ENCODE measurements at regions not wholly inside any gene's neighbourhood (a gene's known extent, or its start where the extent isn't known, plus 50 kb on each side); places are given as distances from the start of the nearest gene placed in this dataset.

DNA sequence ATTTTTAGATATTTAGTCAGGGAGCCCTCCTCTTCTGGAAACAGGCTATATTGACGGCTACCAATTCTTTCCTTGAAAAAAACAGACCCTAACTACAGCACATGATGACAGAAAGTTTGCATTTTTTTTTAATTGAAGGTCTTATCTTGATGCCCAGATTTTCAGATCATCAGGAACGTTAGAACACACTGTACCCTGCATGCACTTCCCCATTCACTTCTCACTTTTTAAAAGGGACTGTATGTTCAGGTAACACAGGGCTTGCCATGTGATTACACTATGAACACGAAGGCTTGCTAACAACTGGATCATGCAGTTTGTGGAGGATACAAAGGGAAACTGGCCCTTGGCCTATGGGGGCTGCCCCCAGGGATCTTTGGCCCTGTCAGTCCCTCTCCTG, 92.6 kb downstream of the RPS29 start:
- TF ChIP-seq, protein P1, sequence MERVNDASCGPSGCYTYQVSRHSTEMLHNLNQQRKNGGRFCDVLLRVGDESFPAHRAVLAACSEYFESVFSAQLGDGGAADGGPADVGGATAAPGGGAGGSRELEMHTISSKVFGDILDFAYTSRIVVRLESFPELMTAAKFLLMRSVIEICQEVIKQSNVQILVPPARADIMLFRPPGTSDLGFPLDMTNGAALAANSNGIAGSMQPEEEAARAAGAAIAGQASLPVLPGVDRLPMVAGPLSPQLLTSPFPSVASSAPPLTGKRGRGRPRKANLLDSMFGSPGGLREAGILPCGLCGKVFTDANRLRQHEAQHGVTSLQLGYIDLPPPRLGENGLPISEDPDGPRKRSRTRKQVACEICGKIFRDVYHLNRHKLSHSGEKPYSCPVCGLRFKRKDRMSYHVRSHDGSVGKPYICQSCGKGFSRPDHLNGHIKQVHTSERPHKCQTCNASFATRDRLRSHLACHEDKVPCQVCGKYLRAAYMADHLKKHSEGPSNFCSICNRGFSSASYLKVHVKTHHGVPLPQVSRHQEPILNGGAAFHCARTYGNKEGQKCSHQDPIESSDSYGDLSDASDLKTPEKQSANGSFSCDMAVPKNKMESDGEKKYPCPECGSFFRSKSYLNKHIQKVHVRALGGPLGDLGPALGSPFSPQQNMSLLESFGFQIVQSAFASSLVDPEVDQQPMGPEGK (CRISPR knock-in tag; IDR thresholded peaks at IDR 0.05; ENCODE audit: borderline replicate concordance): no peak
- TF ChIP-seq ZC3H10 (CRISPR knock-in tag; IDR thresholded peaks at IDR 0.05) (no peak), OSR1 (CRISPR knock-in tag; IDR thresholded peaks at IDR 0.05) (no peak)

Data from SK-N-SH treated with all-trans-retinoic acid at 6 μM for 48 hours (cell line).